BLaER1 treated with 17β-estradiol and CSF1 and Interleukin-3, amounts not matched to agents 10 nM and 100 nM (cell line): ENCODE measurements at regions not wholly inside any gene's neighbourhood (a gene's known extent, or its start where the extent isn't known, plus 50 kb on each side); places are given as distances from the start of the nearest gene placed in this dataset.

Experiments
- H3K27ac ChIP-seq, 11 experiments: shearing (Covaris generic); formaldehyde crosslinking; 2 replicates each; pipeline ENCODE4 v1.8.1; 2022
- H3K27me3 ChIP-seq, 11 experiments: shearing (Covaris generic); formaldehyde crosslinking; 2 replicates each; pipeline ENCODE4 v1.8.1; 2022
- H3K36me3 ChIP-seq, 11 experiments: shearing (Covaris generic); formaldehyde crosslinking; 2 replicates each; pipeline ENCODE4 v1.8.1; 2022
- H3K4me1 ChIP-seq, 10 experiments: shearing (Covaris generic); formaldehyde crosslinking; 2 replicates each; pipeline ENCODE4 v1.8.1; 2022
- H3K4me2 ChIP-seq, 11 experiments: shearing (Covaris generic); formaldehyde crosslinking; 2 replicates each; pipeline ENCODE4 v1.8.1; 2022
- H3K4me3 ChIP-seq, 10 experiments: shearing (Covaris generic); formaldehyde crosslinking; 2 replicates each; pipeline ENCODE4 v1.8.1; 2022
- H3K9ac ChIP-seq, 11 experiments: shearing (Covaris generic); formaldehyde crosslinking; 2 replicates each; pipeline ENCODE4 v1.8.1; 2022
- H3K9me3 ChIP-seq, 11 experiments: shearing (Covaris generic); formaldehyde crosslinking; replicated peaks in 1 of 11; 2 replicates each; pipeline ENCODE4 v1.8.1; 2022
- H4K20me1 ChIP-seq, 11 experiments: shearing (Covaris generic); formaldehyde crosslinking; 2 replicates each; pipeline ENCODE4 v1.8.1; 2022
- Cebpa-rat ChIP-seq, 11 experiments: shearing (Covaris generic); IDR thresholded peaks; 2 replicates each; pipeline ENCODE4 v1.8.1; 2022

DNA sequence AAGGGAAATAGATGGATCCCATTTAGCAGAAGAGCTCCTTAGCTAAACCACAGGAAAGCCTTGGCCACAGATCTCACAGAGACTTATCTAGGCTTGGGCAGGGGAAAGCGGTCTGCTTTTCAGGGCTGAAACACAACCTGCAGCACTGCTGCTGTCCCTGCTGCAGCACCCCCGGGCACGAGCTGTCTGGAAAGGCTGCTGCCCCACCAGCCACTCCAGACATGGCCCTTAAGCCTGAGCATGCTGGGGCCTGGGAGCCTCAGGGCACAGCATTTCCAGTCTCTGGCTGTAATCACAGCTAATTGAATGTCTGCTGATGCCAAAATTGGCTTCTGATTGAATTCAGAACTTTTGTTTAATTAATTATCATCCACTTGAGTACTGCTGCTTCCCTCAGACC, 115.0 kb downstream of the TMPRSS5 start:
- no peak overlapping the region for H3K4me2 ChIP-seq
- no peak overlapping the region for H3K27ac ChIP-seq
- no peak overlapping the region for H3K9ac ChIP-seq
- no peak overlapping the region for H3K4me3 ChIP-seq
- no peaks in the 10 kb centered on the region for H4K20me1 ChIP-seq
- H3K36me3 ChIP-seq = no peaks in the 10 kb centered on the region
- no peaks in the 10 kb centered on the region for H3K27me3 ChIP-seq
- H3K9me3 ChIP-seq = peaks cover 5 to 14% (median 10%) of the 10 kb centered on the region in 11 experiments; a peak in 20 of 22 replicates
- no peak for TF ChIP-seq Cebpa-rat (IDR thresholded peaks at IDR 0.05)
- H3K4me1 ChIP-seq = peaks cover 0 to 16% (median 2%) of the 10 kb centered on the region in 10 experiments; a peak in 8 of 20 replicates

DNA sequence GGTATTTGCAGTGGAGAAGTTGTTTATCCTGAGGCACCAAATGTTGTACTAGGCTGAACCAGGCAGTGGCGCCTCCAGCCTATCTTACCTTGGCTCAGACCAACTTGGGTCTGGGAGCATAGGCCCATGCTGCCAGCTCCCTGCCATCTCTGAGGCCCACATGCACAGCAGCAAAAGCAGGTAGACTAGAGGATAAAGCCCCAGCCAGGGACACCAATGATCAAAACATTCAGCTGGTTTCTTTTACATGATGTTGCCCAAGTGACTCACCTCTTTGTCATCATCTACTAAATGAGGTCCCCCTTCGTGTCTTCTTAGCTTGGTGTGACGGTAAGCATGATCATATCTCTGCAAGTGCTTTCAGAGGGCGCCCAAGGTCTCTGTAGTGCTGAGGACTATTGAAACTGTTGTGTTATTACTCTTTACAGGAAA, 112.1 kb upstream of the DRD2 start:
- Histone ChIP-seq H3K27ac (no peak overlapping the region), H4K20me1 (no peaks in the 10 kb centered on the region), H3K9me3 (no peaks in the 10 kb centered on the region), H3K4me3 (no peak overlapping the region), H3K4me2 (no peak overlapping the region), H3K4me1 (no peaks in the 10 kb centered on the region), H3K9ac (no peak overlapping the region), H3K27me3 (no peaks in the 10 kb centered on the region), H3K36me3 (no peaks in the 10 kb centered on the region)
- no peak for TF ChIP-seq Cebpa-rat (IDR thresholded peaks at IDR 0.05)

GRCh38 chr11:113584371-113584770, 109.2 kb upstream of the DRD2 start:
- no peak for TF ChIP-seq Cebpa-rat (IDR thresholded peaks at IDR 0.05)
- Histone ChIP-seq H3K36me3 (no peaks in the 10 kb centered on the region), H3K27me3 (no peaks in the 10 kb centered on the region), H3K27ac (no peak overlapping the region), H3K4me2 (no peak overlapping the region), H3K4me1 (no peaks in the 10 kb centered on the region), H3K9ac (no peak overlapping the region), H3K4me3 (no peak overlapping the region), H3K9me3 (no peaks in the 10 kb centered on the region), H4K20me1 (no peaks in the 10 kb centered on the region)

GRCh38 chr11:113581713-113582112, 106.5 kb upstream of the DRD2 start:
- H3K27ac ChIP-seq = no peak overlapping the region
- peaks cover 0 to 7% (median 3%) of the 10 kb centered on the region in 10 experiments; a peak in 5 of 20 replicates for H3K4me1 ChIP-seq
- no peaks in the 10 kb centered on the region for H4K20me1 ChIP-seq
- H3K9ac ChIP-seq = no peak overlapping the region
- no peak for TF ChIP-seq Cebpa-rat (IDR thresholded peaks at IDR 0.05)
- H3K36me3 ChIP-seq = no peaks in the 10 kb centered on the region
- no peak overlapping the region for H3K4me3 ChIP-seq
- no peaks in the 10 kb centered on the region for H3K27me3 ChIP-seq
- no peak overlapping the region for H3K4me2 ChIP-seq
- no peaks in the 10 kb centered on the region for H3K9me3 ChIP-seq

- H3K9ac ChIP-seq = no peak overlapping the region
- no peaks in the 10 kb centered on the region for H3K36me3 ChIP-seq
- H3K4me3 ChIP-seq = no peak overlapping the region
- H3K27me3 ChIP-seq = no peaks in the 10 kb centered on the region
- H3K27ac ChIP-seq = no peak overlapping the region
- H3K4me1 ChIP-seq = peaks cover 0 to 7% (median 3%) of the 10 kb centered on the region in 10 experiments; a peak in 5 of 20 replicates
- TF ChIP-seq Cebpa-rat (IDR thresholded peaks at IDR 0.05) = no peak
- H4K20me1 ChIP-seq = no peaks in the 10 kb centered on the region
- no peak overlapping the region for H3K4me2 ChIP-seq
- no peaks in the 10 kb centered on the region for H3K9me3 ChIP-seq
Observed at GRCh38 chr11:113579292-113579940, 104.2 kb upstream of the DRD2 start.

- no peak for TF ChIP-seq Cebpa-rat (IDR thresholded peaks at IDR 0.05)
- Histone ChIP-seq H3K4me1 (peaks cover 0 to 7% (median 3%) of the 10 kb centered on the region in 10 experiments; a peak in 5 of 20 replicates), H3K4me2 (no peak overlapping the region)
Observed at GRCh38 chr11:113578715-113579250, 103.6 kb upstream of the DRD2 start.

GRCh38 chr11:113578033-113578380, 102.8 kb upstream of the DRD2 start:
- no peak overlapping the region for H3K4me3 ChIP-seq
- no peak for TF ChIP-seq Cebpa-rat (IDR thresholded peaks at IDR 0.05)
- peak overlapping the region in 3 of 11 experiments; percentile 13 to 29 (median 23); a peak in 3 of 22 replicates for H3K4me2 ChIP-seq
- no peak overlapping the region for H3K27ac ChIP-seq
- no peak overlapping the region for H3K9ac ChIP-seq
- H4K20me1 ChIP-seq = no peaks in the 10 kb centered on the region
- H3K27me3 ChIP-seq = no peaks in the 10 kb centered on the region
- no peaks in the 10 kb centered on the region for H3K9me3 ChIP-seq
- peaks cover 0 to 7% (median 3%) of the 10 kb centered on the region in 10 experiments; a peak in 5 of 20 replicates for H3K4me1 ChIP-seq
- no peaks in the 10 kb centered on the region for H3K36me3 ChIP-seq

More at GRCh38 chr11:113578715-113579250, 103.6 kb upstream of the DRD2 start:
- Histone ChIP-seq H3K27me3 (no peaks in the 10 kb centered on the region), H3K36me3 (no peaks in the 10 kb centered on the region), H4K20me1 (no peaks in the 10 kb centered on the region), H3K27ac (no peak overlapping the region), H3K4me3 (no peak overlapping the region), H3K9me3 (no peaks in the 10 kb centered on the region), H3K9ac (no peak overlapping the region)

- H3K4me2 ChIP-seq = peak overlapping the region in 3 of 11 experiments; percentile 13 to 29 (median 23); a peak in 3 of 22 replicates
- H3K9me3 ChIP-seq = no peaks in the 10 kb centered on the region
- no peak for TF ChIP-seq Cebpa-rat (IDR thresholded peaks at IDR 0.05)
- H3K27me3 ChIP-seq = no peaks in the 10 kb centered on the region
- no peak overlapping the region for H3K4me3 ChIP-seq
- no peak overlapping the region for H3K9ac ChIP-seq
- H3K27ac ChIP-seq = no peak overlapping the region
- H4K20me1 ChIP-seq = no peaks in the 10 kb centered on the region
- H3K4me1 ChIP-seq = peaks cover 0 to 7% (median 3%) of the 10 kb centered on the region in 10 experiments; a peak in 5 of 20 replicates
- H3K36me3 ChIP-seq = no peaks in the 10 kb centered on the region
Observed at GRCh38 chr11:113577356-113578032, 102.3 kb upstream of the DRD2 start.

- H4K20me1 ChIP-seq = no peaks in the 10 kb centered on the region
- no peak for TF ChIP-seq Cebpa-rat (IDR thresholded peaks at IDR 0.05)
- no peaks in the 10 kb centered on the region for H3K9me3 ChIP-seq
- no peaks in the 10 kb centered on the region for H3K27me3 ChIP-seq
- H3K36me3 ChIP-seq = no peaks in the 10 kb centered on the region
- no peak overlapping the region for H3K27ac ChIP-seq
- peaks cover 0 to 7% (median 3%) of the 10 kb centered on the region in 10 experiments; a peak in 5 of 20 replicates for H3K4me1 ChIP-seq
- H3K4me3 ChIP-seq = no peak overlapping the region
- H3K9ac ChIP-seq = no peak overlapping the region
- no peak overlapping the region for H3K4me2 ChIP-seq
Observed at GRCh38 chr11:113574586-113574985, 99.4 kb upstream of the DRD2 start.
